Stomach (tissue), 8 donors: ENCODE measurements at regions not wholly inside any gene's neighbourhood (a gene's known extent, or its start where the extent isn't known, plus 50 kb on each side); places are given as distances from the start of the nearest gene placed in this dataset.

Experiments
- DNase-seq, 2 donors: peaks; one replicate each; pipeline versions ENCODE4 v3.0.0 to v3.0.0-alpha.2; 2013 to 2019
- H3K27ac ChIP-seq, 5 donors: fragments of 200-600 bp in 4 of 5; sonication (generic) in 4 of 5; one replicate each; pipeline ENCODE4 v1.5.1; 2013 to 2019; ENCODE audit warnings: mild to moderate bottlenecking in 1 of 5, moderate library complexity in 1 of 5
- H3K27me3 ChIP-seq, 3 donors: fragments of 200-600 bp; sonication (generic); one replicate each; pipeline ENCODE4 v1.5.1; 2017 to 2019; ENCODE audit warnings: mixed run types in 1 of 3
- H3K36me3 ChIP-seq, 4 donors: fragments of 200-600 bp; sonication (generic); 1 replicate in 3 of 4; 2 replicates in 1 of 4; pipeline ENCODE4 v1.5.1; 2016 to 2019
- H3K4me1 ChIP-seq, 4 donors: fragments of 200-600 bp; sonication (generic); one replicate each; pipeline ENCODE4 v1.5.1; 2016 to 2019
- H3K4me3 ChIP-seq, 4 donors: fragments of 200-600 bp; sonication (generic) in 3 of 4; one replicate each; pipeline ENCODE4 v1.5.1; 2016 to 2019; ENCODE audit warnings: mild to moderate bottlenecking in 1 of 4
- H3K9me3 ChIP-seq, 4 donors: fragments of 200-600 bp; sonication (generic); one replicate each; pipeline ENCODE4 v1.5.1; 2016 to 2019
- EP300 ChIP-seq: sonication (generic); formaldehyde crosslinking; IDR thresholded peaks from one replicate; pipeline ENCODE4 v1.6.1; 2017; ENCODE audit warnings: antibody characterized with exemption
- POLR2A ChIP-seq, 4 donors: fragments of 450-650 bp; IDR thresholded peaks; one replicate each; pipeline ENCODE4 v1.6.1; 2016; ENCODE audit warnings: antibody characterized with exemption in 4 of 4, control low read depth in 2 of 4, mild to moderate bottlenecking in 1 of 4, moderate library complexity in 1 of 4
- POLR2AphosphoS5 ChIP-seq, 3 donors: sonication (generic); formaldehyde crosslinking; IDR thresholded peaks; one replicate each; pipeline ENCODE4 v1.6.1; 2016; ENCODE audit warnings: antibody characterized with exemption in 3 of 3
- WGBS, 5 donors: extraction: QIAGEN DNeasy Blood & Tissue Kit in 3 of 5; methylation state at CpG; one replicate each; pipeline versions ENCODE4 v1.1.5 to v1.1.7; 2013 to 2018; 5-methylcytosine and 5-hydroxymethylcytosine counted together
- intact Hi-C: fragments of 100-400 bp; cut with DNase I; formaldehyde crosslinking; loops from one replicate; pipeline ENCODE4 v1.15.1; 2023; ENCODE audit warnings: low total_unique reads
- TF ChIP-seq, protein P1 (sequence below), 7 experiments: fragments of 450-650 bp in 4 of 7; fragments of 200-600 bp in 3 of 7; sonication (generic) in 3 of 7; IDR thresholded peaks; one replicate each; pipeline ENCODE4 v1.5.1; 2016 to 2019; ENCODE audit warnings: antibody characterized with exemption in 7 of 7, control low read depth in 2 of 7, mild to moderate bottlenecking in 1 of 7
- donor health status: healthy with polysubstance abuse.
- donor health status: Bipolar disorder and iron deficiency.
- donor health status: healthy.

GRCh38 chr2:121904656-121905055 lies 149.2 kb downstream of the TSN start:
- WGBS, 5 donors, result 80 to 94% (median 91%) methylated on average over 2 of the region's 2 CpGs

GRCh38 chr2:121905201-121905600 lies 149.8 kb downstream of the TSN start:
- H3K4me3 ChIP-seq, result no peak overlapping the region
- intact Hi-C loops, result no loop called here
- TF ChIP-seq POLR2A (IDR thresholded peaks at IDR 0.05) (no peak), POLR2AphosphoS5 (IDR thresholded peaks at IDR 0.05) (no peak), EP300 (no peak)
- TF ChIP-seq, protein P1, sequence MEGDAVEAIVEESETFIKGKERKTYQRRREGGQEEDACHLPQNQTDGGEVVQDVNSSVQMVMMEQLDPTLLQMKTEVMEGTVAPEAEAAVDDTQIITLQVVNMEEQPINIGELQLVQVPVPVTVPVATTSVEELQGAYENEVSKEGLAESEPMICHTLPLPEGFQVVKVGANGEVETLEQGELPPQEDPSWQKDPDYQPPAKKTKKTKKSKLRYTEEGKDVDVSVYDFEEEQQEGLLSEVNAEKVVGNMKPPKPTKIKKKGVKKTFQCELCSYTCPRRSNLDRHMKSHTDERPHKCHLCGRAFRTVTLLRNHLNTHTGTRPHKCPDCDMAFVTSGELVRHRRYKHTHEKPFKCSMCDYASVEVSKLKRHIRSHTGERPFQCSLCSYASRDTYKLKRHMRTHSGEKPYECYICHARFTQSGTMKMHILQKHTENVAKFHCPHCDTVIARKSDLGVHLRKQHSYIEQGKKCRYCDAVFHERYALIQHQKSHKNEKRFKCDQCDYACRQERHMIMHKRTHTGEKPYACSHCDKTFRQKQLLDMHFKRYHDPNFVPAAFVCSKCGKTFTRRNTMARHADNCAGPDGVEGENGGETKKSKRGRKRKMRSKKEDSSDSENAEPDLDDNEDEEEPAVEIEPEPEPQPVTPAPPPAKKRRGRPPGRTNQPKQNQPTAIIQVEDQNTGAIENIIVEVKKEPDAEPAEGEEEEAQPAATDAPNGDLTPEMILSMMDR (IDR thresholded peaks at IDR 0.05), result no peak
- WGBS, 5 donors, result 81 to 88% (median 84%) methylated on average over 7 of the region's 7 CpGs
- peaks cover 0 to 5% (median 0%) of the 10 kb centered on the region in 4 donors for H3K4me1 ChIP-seq
- no peaks in the 10 kb centered on the region for H3K36me3 ChIP-seq
- no peaks in the 10 kb centered on the region for H3K9me3 ChIP-seq
- no peak for DNase-seq
- no peak overlapping the region for H3K27ac ChIP-seq
- peaks cover 0 to 21% (median 7%) of the 10 kb centered on the region in 3 donors for H3K27me3 ChIP-seq

More at GRCh38 chr2:121904656-121905055, 149.2 kb downstream of the TSN start:
- Histone ChIP-seq H3K36me3 (no peaks in the 10 kb centered on the region), H3K27ac (no peak overlapping the region), H3K9me3 (no peaks in the 10 kb centered on the region), H3K27me3 (peaks cover 0 to 21% (median 7%) of the 10 kb centered on the region in 3 donors), H3K4me1 (peaks cover 0 to 5% (median 0%) of the 10 kb centered on the region in 4 donors), H3K4me3 (no peak overlapping the region)
- DNase-seq, result no peak
- intact Hi-C loops, result no loop called here
- TF ChIP-seq, protein P1 (IDR thresholded peaks at IDR 0.05), result no peak
- no peak for TF ChIP-seq EP300
- TF ChIP-seq POLR2A (IDR thresholded peaks at IDR 0.05), result no peak
- no peak for TF ChIP-seq POLR2AphosphoS5 (IDR thresholded peaks at IDR 0.05)

DNA sequence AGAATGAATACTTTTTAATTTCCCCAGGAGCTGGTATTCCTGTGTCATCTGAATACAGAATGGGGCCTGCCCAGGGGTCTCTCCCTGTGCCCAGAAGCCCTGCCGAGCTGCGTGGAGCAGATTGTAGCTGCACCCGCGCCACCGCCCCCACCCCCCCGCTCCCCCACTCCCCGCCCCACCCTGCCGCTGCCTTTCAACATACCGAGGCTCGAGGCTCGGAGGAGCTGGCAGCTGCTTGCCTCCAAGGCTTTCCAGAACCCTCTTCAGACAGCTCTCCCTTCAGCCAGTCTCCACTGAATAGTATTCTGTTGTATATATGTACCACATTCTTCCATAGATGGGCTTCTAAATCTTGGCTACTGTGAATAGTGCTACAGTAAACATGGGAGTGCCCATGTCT lies 150.7 kb downstream of the TSN start:
- Histone ChIP-seq H3K4me1 (peaks cover 0 to 5% (median 0%) of the 10 kb centered on the region in 4 donors), H3K27me3 (peaks cover 0 to 21% (median 7%) of the 10 kb centered on the region in 3 donors), H3K4me3 (no peak overlapping the region), H3K9me3 (no peaks in the 10 kb centered on the region), H3K27ac (no peak overlapping the region), H3K36me3 (no peaks in the 10 kb centered on the region)
- 66 to 78% (median 74%) methylated on average over 10 to 11 of the region's 11 CpGs for WGBS, 5 donors
- DNase-seq, result no peak
- TF ChIP-seq EP300, result no peak
- TF ChIP-seq POLR2A (IDR thresholded peaks at IDR 0.05), result no peak
- TF ChIP-seq POLR2AphosphoS5 (IDR thresholded peaks at IDR 0.05), result no peak
- TF ChIP-seq, protein P1 (IDR thresholded peaks at IDR 0.05), result no peak
- intact Hi-C loops, result no loop called here

DNA sequence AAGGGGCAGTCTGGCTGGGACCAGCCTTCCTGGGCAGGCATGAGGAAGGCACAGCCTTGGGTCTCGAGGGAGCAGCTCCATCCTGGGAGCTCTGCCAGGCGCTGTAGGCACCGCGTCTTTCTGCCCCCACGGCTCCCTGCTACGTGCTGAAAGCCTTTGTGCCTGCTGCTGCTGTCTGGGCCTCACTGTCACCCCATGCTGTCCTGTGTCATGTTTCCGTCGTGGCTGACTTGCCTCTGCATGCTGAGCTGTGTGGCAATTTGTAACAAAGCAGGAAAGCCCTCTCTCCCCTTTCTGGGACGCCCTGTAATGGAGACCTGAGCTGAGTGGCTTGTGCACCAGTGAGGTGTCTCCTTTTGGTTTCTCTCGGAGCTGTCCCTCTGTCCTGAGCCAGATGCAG lies 152.5 kb downstream of the TSN start:
- peaks cover 0 to 11% (median 4%) of the 10 kb centered on the region in 3 donors for H3K27me3 ChIP-seq
- TF ChIP-seq EP300 (no peak), POLR2A (IDR thresholded peaks at IDR 0.05) (no peak), POLR2AphosphoS5 (IDR thresholded peaks at IDR 0.05) (no peak)
- TF ChIP-seq, protein P1 (IDR thresholded peaks at IDR 0.05), result no peak
- no peaks in the 10 kb centered on the region for H3K36me3 ChIP-seq
- H3K27ac ChIP-seq, result no peak overlapping the region
- DNase-seq, result peak in 1 of 2 donors; percentile 16
- H3K9me3 ChIP-seq, result no peaks in the 10 kb centered on the region
- H3K4me3 ChIP-seq, result no peak overlapping the region
- WGBS, 5 donors, result 44 to 64% (median 54%) methylated on average over 8 to 10 of the region's 10 CpGs
- intact Hi-C loops, result no loop called here
- peaks cover 0 to 1% (median 0%) of the 10 kb centered on the region in 4 donors for H3K4me1 ChIP-seq
